ENCODE measurements at regions not wholly inside any gene's neighbourhood (a gene's known extent, or its start where the extent isn't known, plus 50 kb on each side); places are given as distances from the start of the nearest gene placed in this dataset.

DNA sequence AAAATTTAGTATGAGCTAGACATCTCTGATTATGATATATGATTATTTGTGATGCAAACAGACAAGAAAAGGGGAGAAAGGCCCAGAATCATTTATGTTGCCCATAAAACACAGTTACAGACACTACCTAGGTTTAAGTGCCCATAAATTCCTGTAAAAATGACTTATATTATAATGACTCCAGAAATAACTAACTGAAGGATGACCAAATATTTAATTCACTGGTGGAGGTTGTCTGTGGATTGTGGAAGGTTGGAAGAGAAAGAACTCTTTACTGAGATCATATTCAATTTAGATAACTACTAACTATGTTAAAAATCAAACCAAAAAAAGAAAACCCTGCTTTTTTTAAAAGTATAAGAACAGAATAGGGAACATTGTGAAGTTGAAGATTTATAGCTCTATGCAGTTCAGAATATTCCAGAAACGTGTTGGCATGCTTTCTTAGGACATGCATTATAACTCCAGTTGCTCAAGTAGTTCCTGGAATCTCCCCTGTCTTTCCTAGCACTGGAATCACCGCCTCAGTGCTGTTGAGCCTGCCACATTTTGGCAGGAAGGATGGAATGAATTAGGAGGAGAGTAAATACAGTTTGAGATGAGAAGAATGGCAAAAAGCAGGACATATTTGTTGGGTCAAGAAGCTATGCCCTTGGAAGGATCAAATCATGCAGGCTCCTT is 72.0 kb upstream of the PAPPA start:
- TF ChIP-seq, protein P1, sequence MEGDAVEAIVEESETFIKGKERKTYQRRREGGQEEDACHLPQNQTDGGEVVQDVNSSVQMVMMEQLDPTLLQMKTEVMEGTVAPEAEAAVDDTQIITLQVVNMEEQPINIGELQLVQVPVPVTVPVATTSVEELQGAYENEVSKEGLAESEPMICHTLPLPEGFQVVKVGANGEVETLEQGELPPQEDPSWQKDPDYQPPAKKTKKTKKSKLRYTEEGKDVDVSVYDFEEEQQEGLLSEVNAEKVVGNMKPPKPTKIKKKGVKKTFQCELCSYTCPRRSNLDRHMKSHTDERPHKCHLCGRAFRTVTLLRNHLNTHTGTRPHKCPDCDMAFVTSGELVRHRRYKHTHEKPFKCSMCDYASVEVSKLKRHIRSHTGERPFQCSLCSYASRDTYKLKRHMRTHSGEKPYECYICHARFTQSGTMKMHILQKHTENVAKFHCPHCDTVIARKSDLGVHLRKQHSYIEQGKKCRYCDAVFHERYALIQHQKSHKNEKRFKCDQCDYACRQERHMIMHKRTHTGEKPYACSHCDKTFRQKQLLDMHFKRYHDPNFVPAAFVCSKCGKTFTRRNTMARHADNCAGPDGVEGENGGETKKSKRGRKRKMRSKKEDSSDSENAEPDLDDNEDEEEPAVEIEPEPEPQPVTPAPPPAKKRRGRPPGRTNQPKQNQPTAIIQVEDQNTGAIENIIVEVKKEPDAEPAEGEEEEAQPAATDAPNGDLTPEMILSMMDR (IDR thresholded peaks at IDR 0.05; ENCODE audit: borderline replicate concordance, extremely low read depth, low read length, poor library complexity, severe bottlenecking): no peak
- TF ChIP-seq EZH2 (IDR thresholded peaks at IDR 0.05; ENCODE audit: borderline replicate concordance, low read depth, low read length, severe bottlenecking): no peak

Data from DND-41 (cell line).